GM23248 (cell line): ENCODE measurements at regions not wholly inside any gene's neighbourhood (a gene's known extent, or its start where the extent isn't known, plus 50 kb on each side); places are given as distances from the start of the nearest gene placed in this dataset. TPM values are rescaled to one million over a fixed set of nuclear protein-coding genes. Genes with fewer than 3 reads are reported as not detected.

ENCODE experiments used
- DNase-seq: peaks from one replicate; pipeline ENCODE4 v3.0.0-alpha.2; 2015
- H2AFZ ChIP-seq: fragments of 200-600 bp; sonication (generic); 2 replicates; pipeline ENCODE4 v1.6.1; 2016; ENCODE audit warnings: antibody characterized with exemption
- H3F3A ChIP-seq: fragments of 200-600 bp; sonication (generic); 2 replicates; pipeline ENCODE4 v1.6.1; 2016; ENCODE audit warnings: mild to moderate bottlenecking, antibody characterized with exemption, mixed run types; ENCODE audit not compliant: insufficient read depth
- H3K27ac ChIP-seq: fragments of 200-600 bp; sonication (generic); 2 replicates; pipeline ENCODE4 v1.5.1; 2016; ENCODE audit warnings: mild to moderate bottlenecking
- H3K27me3 ChIP-seq: fragments of 200-600 bp; sonication (generic); replicated peaks from 2 replicates; pipeline ENCODE4 v1.6.1; 2016; ENCODE audit warnings: mild to moderate bottlenecking; ENCODE audit not compliant: insufficient read depth
- H3K36me3 ChIP-seq: fragments of 200-600 bp; sonication (generic); 2 replicates; pipeline ENCODE4 v1.6.1; 2016; ENCODE audit warnings: low read depth, mild to moderate bottlenecking
- H3K4me1 ChIP-seq: fragments of 200-600 bp; sonication (generic); 2 replicates; pipeline ENCODE4 v1.6.1; 2016; ENCODE audit warnings: mild to moderate bottlenecking; ENCODE audit not compliant: insufficient read depth
- H3K4me2 ChIP-seq: fragments of 200-600 bp; sonication (generic); one replicate; pipeline ENCODE4 v1.6.1; 2016; ENCODE audit warnings: mild to moderate bottlenecking; ENCODE audit not compliant: unreplicated experiment
- H3K4me3 ChIP-seq: fragments of 200-600 bp; sonication (generic); 2 replicates; pipeline ENCODE4 v1.5.1; 2016; ENCODE audit warnings: mild to moderate bottlenecking
- H3K79me2 ChIP-seq: fragments of 200-600 bp; sonication (generic); 2 replicates; pipeline ENCODE4 v1.6.1; 2016; ENCODE audit warnings: mild to moderate bottlenecking; ENCODE audit not compliant: insufficient read depth
- H3K9ac ChIP-seq: fragments of 200-600 bp; sonication (generic); 2 replicates; pipeline ENCODE4 v1.6.1; 2016; ENCODE audit warnings: mild to moderate bottlenecking
- H3K9me2 ChIP-seq: fragments of 200-600 bp; sonication (generic); 2 replicates; pipeline ENCODE4 v1.6.1; 2016; ENCODE audit warnings: mixed run types, mild to moderate bottlenecking, moderate library complexity; ENCODE audit not compliant: insufficient read depth
- H3K9me3 ChIP-seq: fragments of 200-600 bp; sonication (generic); one replicate; pipeline ENCODE4 v1.6.1; 2017; ENCODE audit warnings: low read depth
- H4K20me1 ChIP-seq: fragments of 200-600 bp; sonication (generic); 2 replicates; pipeline ENCODE4 v1.6.0; 2016; ENCODE audit not compliant: insufficient read depth
- EZH2 ChIP-seq: fragments of 200-600 bp; sonication (generic); IDR thresholded peaks from 2 replicates; pipeline ENCODE4 v1.6.1; 2018; ENCODE audit warnings: antibody characterized with exemption, mild to moderate bottlenecking; ENCODE audit not compliant: insufficient read depth, poor library complexity, severe bottlenecking
- EZH2phosphoT487 ChIP-seq: fragments of 200-600 bp; sonication (generic); IDR thresholded peaks from 2 replicates; pipeline ENCODE4 v1.6.1; 2018; ENCODE audit warnings: antibody characterized with exemption, moderate library complexity, mild to moderate bottlenecking, low read depth; ENCODE audit not compliant: insufficient read depth
- WGBS, 2 experiments: methylation state at CpG; one replicate each; pipeline ENCODE4 v1.1.6; 2015 to 2017; ENCODE audit warnings: low lambda C conversion rate in 2 of 2, low coverage in 1 of 2; ENCODE audit errors: missing lambda C conversion rate in 2 of 2; 5-methylcytosine and 5-hydroxymethylcytosine counted together
- in situ Hi-C: fragments of 300-500 bp; cut with MboI; formaldehyde crosslinking; loops from 2 replicates; pipeline ENCODE4 v1.15.0; 2020
- small RNA-seq: library from RNA; depleted of rRNA; stranded (forward); fragments of <200 nt; gene quantifications from one replicate; pipeline ENCODE3, GENCODE V24; 2014; ENCODE audit warnings: low read depth, low replicate concordance

DNA sequence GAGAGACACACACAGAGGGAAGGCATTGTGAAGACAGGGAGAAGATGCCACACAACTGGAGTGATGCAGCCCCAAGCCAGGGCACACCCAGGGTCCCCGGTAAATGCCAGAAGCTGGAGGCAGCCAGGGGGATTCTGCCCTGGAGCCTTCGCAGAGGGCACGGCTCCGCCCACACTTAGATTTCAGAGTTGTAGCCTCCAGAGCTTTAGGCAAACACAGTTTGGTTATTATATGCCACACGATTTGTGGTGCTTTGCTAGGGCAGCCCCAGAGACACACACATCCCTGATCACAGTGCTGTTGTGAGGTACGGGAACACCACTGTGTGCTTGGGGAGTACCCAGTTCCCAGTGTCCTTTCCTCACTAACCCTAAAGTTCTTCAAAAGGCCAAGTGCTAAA lies 280.6 kb downstream of the SMOC2 start:
- no peak overlapping the region for H2AFZ ChIP-seq
- no peaks in the 10 kb centered on the region for H3K9me3 ChIP-seq
- no peaks in the 10 kb centered on the region for H3K4me1 ChIP-seq
- no peaks in the 10 kb centered on the region for H3K79me2 ChIP-seq
- H4K20me1 ChIP-seq: no peaks in the 10 kb centered on the region
- H3K9ac ChIP-seq: no peak overlapping the region
- H3K4me3 ChIP-seq: no peak overlapping the region
- H3K27me3 ChIP-seq: no peaks in the 10 kb centered on the region
- no peaks in the 10 kb centered on the region for H3F3A ChIP-seq
- no peak overlapping the region for H3K4me2 ChIP-seq
- in situ Hi-C loops: no loop called here
- no peak overlapping the region for H3K27ac ChIP-seq
- TF ChIP-seq EZH2phosphoT487: no peak
- TF ChIP-seq EZH2: no peak
- DNase-seq: no peak
- H3K9me2 ChIP-seq: no peaks in the 10 kb centered on the region
- WGBS, 2 experiments: 31 to 41% methylated on average over 6 of the region's 6 CpGs
- no peaks in the 10 kb centered on the region for H3K36me3 ChIP-seq

GRCh38 chr6:168719901-168720300 lies 278.9 kb downstream of the SMOC2 start:
- no peaks in the 10 kb centered on the region for H3F3A ChIP-seq
- no peaks in the 10 kb centered on the region for H3K9me2 ChIP-seq
- no peaks in the 10 kb centered on the region for H3K9me3 ChIP-seq
- no peaks in the 10 kb centered on the region for H3K27me3 ChIP-seq
- H3K4me1 ChIP-seq: no peaks in the 10 kb centered on the region
- in situ Hi-C loops: no loop called here
- H2AFZ ChIP-seq: no peak overlapping the region
- no peak for DNase-seq
- no peak overlapping the region for H3K4me3 ChIP-seq
- TF ChIP-seq EZH2 (no peak), EZH2phosphoT487 (no peak)
- no peaks in the 10 kb centered on the region for H3K36me3 ChIP-seq
- 24 to 31% methylated on average over 5 of the region's 5 CpGs for WGBS, 2 experiments
- H3K4me2 ChIP-seq: no peak overlapping the region
- no peak overlapping the region for H3K9ac ChIP-seq
- no peak overlapping the region for H3K27ac ChIP-seq
- H3K79me2 ChIP-seq: no peaks in the 10 kb centered on the region
- H4K20me1 ChIP-seq: no peaks in the 10 kb centered on the region

DNA sequence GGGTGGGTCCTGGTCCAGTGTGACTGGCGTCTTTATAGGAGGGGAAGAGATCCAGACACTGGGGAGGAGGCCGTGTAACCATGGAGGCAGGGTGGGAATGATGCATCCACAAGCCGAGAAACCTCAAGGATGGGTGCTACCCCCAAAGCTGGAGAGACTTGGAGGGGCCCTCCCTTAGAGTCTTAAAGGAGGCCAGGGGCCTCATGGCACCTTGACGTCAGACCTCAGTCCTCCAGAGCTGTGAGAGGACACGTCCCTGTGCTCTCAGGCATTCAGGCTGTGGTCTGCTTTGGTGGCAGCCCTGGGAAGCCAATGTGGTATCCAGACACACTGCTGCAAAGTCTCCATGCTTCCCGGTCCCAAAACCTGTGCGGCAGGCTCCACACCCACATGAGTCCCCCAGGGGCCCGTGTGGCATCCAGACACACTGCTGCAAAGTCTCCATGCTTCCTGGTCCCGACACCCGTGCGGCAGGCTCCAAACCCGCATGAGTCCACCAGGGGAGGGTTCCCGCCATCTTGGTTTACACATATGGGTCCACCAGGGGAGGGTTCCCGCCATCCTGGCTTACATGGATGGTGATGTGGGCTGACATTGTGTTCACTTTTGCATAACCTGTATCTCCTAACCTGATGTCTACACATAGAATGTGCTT lies 278.0 kb downstream of the SMOC2 start:
- WGBS, 2 experiments: 31 to 41% methylated on average over 14 of the region's 14 CpGs
- H3F3A ChIP-seq: no peaks in the 10 kb centered on the region

More for the DNA sequence above, 278.0 kb downstream of the SMOC2 start:
- no peak overlapping the region for H3K27ac ChIP-seq
- no peaks in the 10 kb centered on the region for H4K20me1 ChIP-seq
- H3K4me3 ChIP-seq: no peak overlapping the region
- no peaks in the 10 kb centered on the region for H3K9me3 ChIP-seq
- H3K79me2 ChIP-seq: no peaks in the 10 kb centered on the region
- H3K4me1 ChIP-seq: no peaks in the 10 kb centered on the region
- H3K36me3 ChIP-seq: no peaks in the 10 kb centered on the region
- no peak for DNase-seq
- no peak overlapping the region for H2AFZ ChIP-seq
- no peak overlapping the region for H3K9ac ChIP-seq
- no peak overlapping the region for H3K4me2 ChIP-seq
- TF ChIP-seq EZH2 (no peak), EZH2phosphoT487 (no peak)
- in situ Hi-C loops: no loop called here
- no peaks in the 10 kb centered on the region for H3K27me3 ChIP-seq
- no peaks in the 10 kb centered on the region for H3K9me2 ChIP-seq

Small RNA genes in the stretch of these regions (small RNA-seq; reads per million reads assigned to genes)
- not detected for gene AL513210.1
